ENCODE measurements at regions not wholly inside any gene's neighbourhood (a gene's known extent, or its start where the extent isn't known, plus 50 kb on each side); places are given as distances from the start of the nearest gene placed in this dataset.

- TF ChIP-seq GABPA (IDR thresholded peaks at IDR 0.05; ENCODE audit: low read depth) (no peak), REST (IDR thresholded peaks at IDR 0.05; ENCODE audit: insufficient replicate concordance, low read depth) (no peak), CTCF (IDR thresholded peaks at IDR 0.05; ENCODE audit: insufficient read depth, low read length) (no peak), POLR2AphosphoS5 (IDR thresholded peaks at IDR 0.05; ENCODE audit: low read depth) (no peak), SPI1 (IDR thresholded peaks at IDR 0.05; ENCODE audit: borderline replicate concordance, low read depth) (no peak)
- no peak overlapping the region for H3K27ac ChIP-seq (replicated peaks)
- H3K27me3 ChIP-seq (ENCODE audit: insufficient read depth, poor library complexity, severe bottlenecking), result no peaks in the 10 kb centered on the region
- no peak for DNase-seq (ENCODE audit: low read depth in 1 of 2, low spot score in 1 of 2)
- H3K4me3 ChIP-seq (replicated peaks; ENCODE audit: insufficient read depth, low read length), result no peak overlapping the region
Measured at GRCh38 chr13:80884056-80884785, 543.3 kb upstream of the SPRY2 start.

- Histone ChIP-seq H3K4me3 (replicated peaks; ENCODE audit: insufficient read depth, low read length) (no peak overlapping the region), H3K27ac (replicated peaks) (no peak overlapping the region), H3K27me3 (ENCODE audit: insufficient read depth, poor library complexity, severe bottlenecking) (no peaks in the 10 kb centered on the region)
- TF ChIP-seq GABPA (IDR thresholded peaks at IDR 0.05; ENCODE audit: low read depth), result no peak
- TF ChIP-seq REST (IDR thresholded peaks at IDR 0.05; ENCODE audit: insufficient replicate concordance, low read depth), result no peak
- no peak for TF ChIP-seq CTCF (IDR thresholded peaks at IDR 0.05; ENCODE audit: insufficient read depth, low read length)
- TF ChIP-seq POLR2AphosphoS5 (IDR thresholded peaks at IDR 0.05; ENCODE audit: low read depth), result no peak
- TF ChIP-seq SPI1 (IDR thresholded peaks at IDR 0.05; ENCODE audit: borderline replicate concordance, low read depth), result no peak
- no peak for DNase-seq (ENCODE audit: low read depth in 1 of 2, low spot score in 1 of 2)
Measured at GRCh38 chr13:80883545-80883944, 542.6 kb upstream of the SPRY2 start.

- TF ChIP-seq SPI1 (IDR thresholded peaks at IDR 0.05; ENCODE audit: borderline replicate concordance, low read depth), result no peak
- no peak for TF ChIP-seq REST (IDR thresholded peaks at IDR 0.05; ENCODE audit: insufficient replicate concordance, low read depth)
- no peak for TF ChIP-seq GABPA (IDR thresholded peaks at IDR 0.05; ENCODE audit: low read depth)
- TF ChIP-seq POLR2AphosphoS5 (IDR thresholded peaks at IDR 0.05; ENCODE audit: low read depth), result no peak
- no peak for TF ChIP-seq CTCF (IDR thresholded peaks at IDR 0.05; ENCODE audit: insufficient read depth, low read length)
- Histone ChIP-seq H3K27me3 (ENCODE audit: insufficient read depth, poor library complexity, severe bottlenecking) (no peaks in the 10 kb centered on the region), H3K4me3 (replicated peaks; ENCODE audit: insufficient read depth, low read length) (no peak overlapping the region), H3K27ac (replicated peaks) (no peak overlapping the region)
- no peak for DNase-seq (ENCODE audit: low read depth in 1 of 2, low spot score in 1 of 2)
Measured at GRCh38 chr13:80881942-80882445, 541.1 kb upstream of the SPRY2 start.

All from HL-60 (cell line).